Stimulated activated CD8-positive, alpha-beta memory T cell treated with anti-CD3 and anti-CD28 coated beads, Interleukin-4, amount 100 ng/mL, for 48 hours (primary cell): ENCODE measurements at regions not wholly inside any gene's neighbourhood (a gene's known extent, or its start where the extent isn't known, plus 50 kb on each side); places are given as distances from the start of the nearest gene placed in this dataset.
"Not testable (repeated sequence)": the region's sequence is repeated elsewhere in the genome, so short reads cannot be mapped to it uniquely, and the experiment has no call there.

Source experiments
- DNase-seq: peaks from one replicate; pipeline ENCODE4 v3.0.0-alpha.2; 2020

DNA sequence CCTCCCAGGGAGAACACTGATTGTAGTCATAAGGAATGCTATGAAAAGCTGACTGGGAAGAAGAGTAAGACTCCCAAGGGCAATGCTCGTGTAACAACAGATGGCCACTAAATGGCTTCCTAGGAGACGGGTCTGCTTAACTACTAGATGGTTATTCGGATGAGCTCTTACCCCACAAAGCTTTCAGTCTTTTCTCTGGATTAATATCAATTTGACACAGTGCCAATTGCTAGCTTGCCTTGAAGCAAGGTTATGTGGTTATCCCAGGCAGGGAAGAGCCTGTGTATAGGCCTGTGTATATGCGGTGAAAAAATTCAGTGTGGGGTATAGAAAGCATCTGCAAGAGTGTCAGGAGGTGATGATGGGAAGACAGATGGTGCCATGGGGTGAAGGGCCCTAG lies 86.4 kb upstream of the NOX3 start:
- DNase-seq, result no peak

- no peak for DNase-seq
These were observed 83.2 kb upstream of the NOX3 start for GRCh38 chr6:155538708-155539390.

DNA sequence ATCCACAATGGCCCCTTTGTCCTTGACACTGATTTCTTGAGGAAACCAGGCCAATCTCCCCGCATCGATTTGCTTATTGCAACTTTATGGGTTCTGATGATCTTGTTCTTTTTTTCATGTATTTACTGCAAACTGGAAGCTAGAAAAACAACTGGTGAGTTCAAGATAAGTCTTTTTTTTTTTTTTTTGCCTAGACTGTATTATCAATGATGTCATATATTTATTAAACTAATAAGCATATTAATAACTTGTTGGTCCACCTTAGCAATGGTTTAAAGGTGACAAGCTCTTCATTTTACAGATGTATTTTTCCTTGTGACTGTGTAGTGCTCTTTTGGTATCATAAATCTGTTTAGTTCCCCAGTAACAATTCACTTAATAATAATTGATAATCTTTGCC lies 79.0 kb upstream of the NOX3 start:
- DNase-seq, result no peak

- no peak for DNase-seq
These were observed 74.7 kb upstream of the NOX3 start for GRCh38 chr6:155530219-155530834.

DNA sequence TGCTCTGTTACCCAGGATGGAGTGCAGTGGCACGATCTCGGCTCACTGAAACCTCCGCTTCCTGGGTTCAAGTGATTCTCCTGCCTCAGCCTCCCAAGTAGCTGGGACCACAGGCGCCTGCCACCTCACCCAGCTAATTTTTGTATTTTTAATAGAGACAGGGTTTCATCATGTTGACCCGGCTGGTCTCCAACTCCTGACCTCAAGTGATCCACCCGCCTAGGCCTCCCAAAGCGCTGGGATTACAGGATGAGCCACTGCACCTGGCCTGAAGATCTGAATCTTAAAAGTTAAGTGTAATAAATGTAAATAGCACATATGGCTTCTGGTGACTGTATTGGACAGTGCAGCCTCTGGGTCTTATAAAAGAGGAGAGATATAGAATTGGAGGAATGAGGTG lies 74.2 kb upstream of the NOX3 start:
- DNase-seq, result not testable (repeated sequence)

DNA sequence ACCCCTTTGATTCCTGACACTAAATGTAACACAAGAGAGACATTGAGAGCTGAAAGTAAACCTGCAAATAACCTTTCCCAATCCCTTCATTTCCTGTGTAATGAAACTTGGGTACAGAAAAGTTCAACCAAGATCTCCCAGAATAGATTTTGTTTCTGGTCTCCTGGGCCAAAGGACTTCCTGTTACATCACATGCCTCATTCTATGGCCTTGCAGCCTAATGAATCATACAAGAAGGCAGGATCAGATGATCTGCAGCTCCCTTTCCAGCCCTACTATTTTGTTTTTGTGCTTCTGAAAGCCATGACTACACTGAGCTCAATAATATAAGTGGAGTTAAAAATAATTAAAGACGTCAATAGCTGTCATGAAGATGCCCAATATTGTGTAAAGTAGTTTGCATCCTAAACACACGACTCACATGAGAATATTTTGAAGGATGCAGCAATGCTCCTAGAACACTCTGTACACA lies 73.4 kb upstream of the NOX3 start:
- DNase-seq, result no peak

- DNase-seq, result no peak
These were observed 72.7 kb upstream of the NOX3 start for GRCh38 chr6:155528335-155528734.

GRCh38 chr6:155527443-155527842 lies 71.8 kb upstream of the NOX3 start:
- DNase-seq, result no peak

GRCh38 chr6:155523821-155524651 lies 68.4 kb upstream of the NOX3 start:
- peak; percentile 28 for DNase-seq

- DNase-seq, result no peak
These were observed 66.1 kb upstream of the NOX3 start for GRCh38 chr6:155521719-155522118.

GRCh38 chr6:155520078-155520477 lies 64.4 kb upstream of the NOX3 start:
- DNase-seq, result no peak

- no peak for DNase-seq
These were observed 63.6 kb upstream of the NOX3 start for GRCh38 chr6:155519176-155519738.

- no peak for DNase-seq
These were observed 61.7 kb upstream of the NOX3 start for GRCh38 chr6:155517294-155517693.

GRCh38 chr6:155510879-155511278 lies 55.2 kb upstream of the NOX3 start:
- DNase-seq, result no peak

DNA sequence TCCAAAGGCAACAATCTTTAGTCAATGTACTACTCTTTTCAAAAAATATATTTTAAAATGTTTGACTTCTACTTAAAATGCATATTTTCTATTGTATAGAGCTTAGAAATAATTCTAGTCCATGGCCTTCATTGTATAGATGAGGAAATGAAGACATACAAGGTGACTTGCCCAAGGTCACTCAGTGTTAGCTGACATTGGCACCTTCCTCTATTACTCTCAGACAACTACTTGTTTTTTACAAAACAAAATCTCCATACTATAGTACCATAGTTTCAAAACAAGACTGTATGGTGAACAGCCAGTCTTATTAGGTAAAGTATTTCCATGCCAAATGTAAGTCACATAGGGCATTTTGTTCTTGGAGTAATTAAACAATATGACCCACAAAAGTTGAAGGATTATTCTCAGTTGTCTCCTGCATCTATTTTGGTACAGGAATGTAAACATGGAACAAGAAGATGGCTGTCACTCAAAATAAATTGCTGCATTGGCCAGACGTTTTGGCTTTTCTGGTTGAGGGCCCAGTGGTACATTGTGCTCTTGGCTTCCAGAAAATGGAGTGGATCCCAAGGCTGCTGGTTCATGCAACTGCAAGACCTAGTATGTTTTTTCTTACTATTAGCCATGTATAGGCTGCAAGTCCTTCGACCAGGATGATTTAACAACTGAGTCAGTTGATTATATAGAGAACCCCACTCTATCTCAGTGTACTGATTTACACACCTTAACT lies 54.3 kb upstream of the NOX3 start:
- DNase-seq, result no peak

- DNase-seq, result no peak
These were observed 50.0 kb upstream of the NOX3 start for GRCh38 chr6:155505608-155505989.
